ENCODE measurements at regions not wholly inside any gene's neighbourhood (a gene's known extent, or its start where the extent isn't known, plus 50 kb on each side); places are given as distances from the start of the nearest gene placed in this dataset.

GRCh38 chr11:79786961-79787360 lies 346.1 kb upstream of the TENM4 start:
- TF ChIP-seq POLR2A (IDR thresholded peaks at IDR 0.05), result no peak
- TF ChIP-seq CTCF (IDR thresholded peaks at IDR 0.05), result no peak

GRCh38 chr11:79783833-79784232 lies 343.0 kb upstream of the TENM4 start:
- Histone ChIP-seq H3K27me3 (no peaks in the 10 kb centered on the region), H3K9me3 (no peaks in the 10 kb centered on the region), H3K4me3 (no peak overlapping the region), H3K36me3 (no peaks in the 10 kb centered on the region), H3K27ac (no peak overlapping the region), H3K4me1 (no peaks in the 10 kb centered on the region)
- no peak for TF ChIP-seq CTCF (IDR thresholded peaks at IDR 0.05)
- TF ChIP-seq POLR2A (IDR thresholded peaks at IDR 0.05), result no peak
- no peak for DNase-seq

More at GRCh38 chr11:79786961-79787360, 346.1 kb upstream of the TENM4 start:
- H3K27me3 ChIP-seq, result no peaks in the 10 kb centered on the region
- no peaks in the 10 kb centered on the region for H3K9me3 ChIP-seq
- H3K4me1 ChIP-seq, result no peaks in the 10 kb centered on the region
- no peak overlapping the region for H3K27ac ChIP-seq
- no peak overlapping the region for H3K4me3 ChIP-seq
- H3K36me3 ChIP-seq, result no peaks in the 10 kb centered on the region
- no peak for DNase-seq

- no peaks in the 10 kb centered on the region for H3K36me3 ChIP-seq
- no peak overlapping the region for H3K4me3 ChIP-seq
- H3K27me3 ChIP-seq, result no peaks in the 10 kb centered on the region
- DNase-seq, result peak in 2 of 3 donors; percentile 55 to 60
- no peaks in the 10 kb centered on the region for H3K4me1 ChIP-seq
- no peak overlapping the region for H3K27ac ChIP-seq
- no peaks in the 10 kb centered on the region for H3K9me3 ChIP-seq
- TF ChIP-seq CTCF (IDR thresholded peaks at IDR 0.05) (no peak), POLR2A (IDR thresholded peaks at IDR 0.05) (no peak)
Measured at GRCh38 chr11:79768343-79768742, 327.5 kb upstream of the TENM4 start.

- Histone ChIP-seq H3K4me1 (no peaks in the 10 kb centered on the region), H3K4me3 (no peak overlapping the region), H3K27ac (no peak overlapping the region), H3K36me3 (no peaks in the 10 kb centered on the region), H3K27me3 (no peaks in the 10 kb centered on the region), H3K9me3 (no peaks in the 10 kb centered on the region)
- TF ChIP-seq POLR2A (IDR thresholded peaks at IDR 0.05), result no peak
- TF ChIP-seq CTCF (IDR thresholded peaks at IDR 0.05), result peak in 3 of 6 experiments; percentile 20 to 29 (median 28)
- no peak for DNase-seq
Measured at GRCh38 chr11:79762279-79762921, 321.6 kb upstream of the TENM4 start.

GRCh38 chr11:79758325-79758724 lies 317.5 kb upstream of the TENM4 start:
- DNase-seq, result no peak
- Histone ChIP-seq H3K36me3 (no peaks in the 10 kb centered on the region), H3K27me3 (no peaks in the 10 kb centered on the region), H3K27ac (no peak overlapping the region), H3K4me1 (no peaks in the 10 kb centered on the region), H3K4me3 (no peak overlapping the region), H3K9me3 (no peaks in the 10 kb centered on the region)
- TF ChIP-seq POLR2A (IDR thresholded peaks at IDR 0.05), result no peak
- TF ChIP-seq CTCF (IDR thresholded peaks at IDR 0.05), result no peak

GRCh38 chr11:79747406-79747805 lies 306.6 kb upstream of the TENM4 start:
- H3K27me3 ChIP-seq, result no peaks in the 10 kb centered on the region
- no peak for DNase-seq
- no peak overlapping the region for H3K27ac ChIP-seq
- H3K9me3 ChIP-seq, result no peaks in the 10 kb centered on the region
- TF ChIP-seq CTCF (IDR thresholded peaks at IDR 0.05), result no peak
- TF ChIP-seq POLR2A (IDR thresholded peaks at IDR 0.05), result no peak
- no peaks in the 10 kb centered on the region for H3K36me3 ChIP-seq
- no peaks in the 10 kb centered on the region for H3K4me1 ChIP-seq
- H3K4me3 ChIP-seq, result no peak overlapping the region

Data from Peyer's patch (tissue), 4 donors.